ENCODE measurements at regions not wholly inside any gene's neighbourhood (a gene's known extent, or its start where the extent isn't known, plus 50 kb on each side); places are given as distances from the start of the nearest gene placed in this dataset.
A peak's percentile ranks its signal among the peaks of the same experiment; 100 is the strongest.

- DNase-seq (ENCODE audit: low read depth), result peak; percentile 27
- TF ChIP-seq CTCF (conservative IDR thresholded peaks at IDR 0.05; ENCODE audit: control insufficient read depth, insufficient read depth, low read depth, low read length), result no peak
- no peak overlapping the region for H3K4me3 ChIP-seq (ENCODE audit: control insufficient read depth, low read depth, low read length)
Observed at GRCh38 chr20:10853176-10853575, 179.4 kb upstream of the JAG1 start.

DNA sequence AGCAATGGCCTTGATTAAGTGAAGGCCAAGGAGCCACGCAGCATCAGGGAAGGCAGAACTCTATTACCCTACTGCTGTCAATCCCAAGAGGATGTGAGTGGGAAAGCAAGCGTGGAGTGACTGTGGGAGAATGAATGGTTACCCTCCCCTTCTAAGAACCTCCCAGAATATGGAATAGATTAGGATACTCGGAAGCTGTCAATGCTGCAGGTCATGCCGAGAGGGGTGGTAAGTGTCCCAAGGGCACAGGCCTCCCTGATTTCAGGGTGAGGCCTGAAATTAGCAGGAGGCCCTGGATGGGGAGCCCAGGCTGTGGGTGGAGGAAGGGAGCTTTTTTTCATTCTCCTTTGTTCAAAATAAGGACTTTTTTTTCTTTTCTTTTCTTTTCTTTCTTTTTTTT is 179.9 kb upstream of the JAG1 start:
- TF ChIP-seq CTCF (conservative IDR thresholded peaks at IDR 0.05; ENCODE audit: control insufficient read depth, insufficient read depth, low read depth, low read length), result no peak
- DNase-seq (ENCODE audit: low read depth), result no peak
- no peak overlapping the region for H3K4me3 ChIP-seq (ENCODE audit: control insufficient read depth, low read depth, low read length)

DNA sequence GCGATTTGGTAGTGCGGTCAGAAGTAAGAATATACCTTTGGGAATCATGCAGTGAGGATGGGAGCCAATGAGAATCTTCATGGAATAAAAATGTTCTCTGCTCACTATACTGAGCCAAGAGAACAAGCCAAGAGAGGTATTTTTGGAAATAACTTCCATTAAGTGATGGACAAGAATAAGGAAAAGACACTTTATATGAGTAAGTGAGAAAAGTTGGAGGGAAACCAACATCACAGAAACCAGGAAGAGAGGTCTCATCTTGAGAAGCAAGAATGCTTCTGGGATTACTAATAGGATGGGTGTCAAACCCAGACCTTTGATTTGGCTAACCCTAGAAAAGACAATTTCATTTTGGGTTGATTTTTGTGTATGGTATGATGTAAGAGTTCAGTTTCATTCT is 181.2 kb upstream of the JAG1 start:
- DNase-seq (ENCODE audit: low read depth), result peak; percentile 48
- no peak for TF ChIP-seq CTCF (conservative IDR thresholded peaks at IDR 0.05; ENCODE audit: control insufficient read depth, insufficient read depth, low read depth, low read length)
- H3K4me3 ChIP-seq (ENCODE audit: control insufficient read depth, low read depth, low read length), result no peak overlapping the region

GRCh38 chr20:10855778-10856177 is 182.0 kb upstream of the JAG1 start:
- no peak for DNase-seq (ENCODE audit: low read depth)
- no peak overlapping the region for H3K4me3 ChIP-seq (ENCODE audit: control insufficient read depth, low read depth, low read length)
- TF ChIP-seq CTCF (conservative IDR thresholded peaks at IDR 0.05; ENCODE audit: control insufficient read depth, insufficient read depth, low read depth, low read length), result no peak

- peak; percentile 48 for DNase-seq (ENCODE audit: low read depth)
- H3K4me3 ChIP-seq (ENCODE audit: control insufficient read depth, low read depth, low read length), result no peak overlapping the region
- TF ChIP-seq CTCF (conservative IDR thresholded peaks at IDR 0.05; ENCODE audit: control insufficient read depth, insufficient read depth, low read depth, low read length), result no peak
Observed at GRCh38 chr20:10856237-10857015, 182.6 kb upstream of the JAG1 start.

DNA sequence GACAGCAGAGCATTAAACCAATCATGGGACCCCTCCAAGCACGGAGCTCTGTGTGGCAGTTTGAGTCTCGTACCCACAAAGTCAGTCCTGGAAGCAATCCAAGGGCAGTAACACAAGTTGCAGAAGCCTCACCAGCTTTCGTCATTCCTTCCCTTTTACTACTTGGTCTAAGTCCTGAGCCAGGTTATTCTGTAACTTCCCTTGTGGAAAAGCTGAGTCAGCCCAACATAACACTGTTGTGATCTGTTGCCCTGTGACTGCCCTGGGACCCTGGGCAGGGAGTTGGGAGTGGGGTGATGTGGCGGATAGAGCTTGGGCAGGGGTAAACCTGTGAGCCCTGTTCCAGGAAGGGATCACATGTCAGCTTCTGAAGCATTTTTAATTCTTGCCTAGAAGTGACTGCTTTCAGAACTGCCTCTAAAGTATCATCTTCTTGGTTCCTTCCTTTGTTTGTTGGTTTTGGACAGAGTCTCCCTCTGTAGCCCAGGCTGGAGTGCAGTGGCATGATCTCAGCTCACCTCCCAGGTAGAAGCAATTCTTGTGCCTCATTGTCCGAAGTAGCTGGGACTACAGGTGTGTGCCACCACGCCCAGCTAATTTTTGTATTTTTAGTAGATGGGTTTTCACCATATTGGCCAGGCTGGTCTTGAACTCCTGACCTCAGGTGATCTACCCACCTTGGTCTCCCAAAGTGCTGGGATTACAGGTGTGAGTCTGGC is 183.7 kb upstream of the JAG1 start:
- no peak for TF ChIP-seq CTCF (conservative IDR thresholded peaks at IDR 0.05; ENCODE audit: control insufficient read depth, insufficient read depth, low read depth, low read length)
- DNase-seq (ENCODE audit: low read depth), result peak; percentile 88
- no peak overlapping the region for H3K4me3 ChIP-seq (ENCODE audit: control insufficient read depth, low read depth, low read length)

Data from fibroblast of mammary gland (primary cell).